ENCODE measurements at regions not wholly inside any gene's neighbourhood (a gene's known extent, or its start where the extent isn't known, plus 50 kb on each side); places are given as distances from the start of the nearest gene placed in this dataset.

DNA sequence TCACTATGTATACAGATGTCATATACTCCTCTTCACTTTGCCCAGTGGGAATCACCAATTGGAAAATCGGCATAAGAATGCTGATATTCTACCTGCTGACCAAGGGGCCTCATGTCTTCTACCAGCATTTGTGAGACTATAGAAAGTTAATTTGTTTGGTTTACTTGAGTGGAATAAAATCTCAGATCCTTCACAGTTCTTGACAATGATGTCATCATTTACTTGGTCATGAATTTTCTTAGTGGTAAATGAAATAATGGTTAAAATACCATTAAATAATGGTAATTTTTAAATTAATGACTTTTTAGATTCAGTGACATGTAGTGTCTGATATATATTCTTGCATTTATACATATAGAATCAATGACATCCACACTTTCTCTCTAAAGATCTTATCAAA is 1052.6 kb downstream of the ADGRL3 start:
- Histone ChIP-seq H3K27ac (no peak overlapping the region), H3K27me3 (no peaks in the 10 kb centered on the region), H3K4me1 (no peaks in the 10 kb centered on the region), H3K36me3 (ENCODE audit: low read depth, missing control alignments) (no peaks in the 10 kb centered on the region), H3K9me3 (no peaks in the 10 kb centered on the region), H3K4me3 (no peak overlapping the region)
- no peak for DNase-seq
- 93 to 100% methylated on average over 1 of the region's 1 CpG for WGBS, 2 donors
- intact Hi-C loops (cut with DNase I; ENCODE audit: low total_unique reads): no loop called here
- TF ChIP-seq, protein P1, sequence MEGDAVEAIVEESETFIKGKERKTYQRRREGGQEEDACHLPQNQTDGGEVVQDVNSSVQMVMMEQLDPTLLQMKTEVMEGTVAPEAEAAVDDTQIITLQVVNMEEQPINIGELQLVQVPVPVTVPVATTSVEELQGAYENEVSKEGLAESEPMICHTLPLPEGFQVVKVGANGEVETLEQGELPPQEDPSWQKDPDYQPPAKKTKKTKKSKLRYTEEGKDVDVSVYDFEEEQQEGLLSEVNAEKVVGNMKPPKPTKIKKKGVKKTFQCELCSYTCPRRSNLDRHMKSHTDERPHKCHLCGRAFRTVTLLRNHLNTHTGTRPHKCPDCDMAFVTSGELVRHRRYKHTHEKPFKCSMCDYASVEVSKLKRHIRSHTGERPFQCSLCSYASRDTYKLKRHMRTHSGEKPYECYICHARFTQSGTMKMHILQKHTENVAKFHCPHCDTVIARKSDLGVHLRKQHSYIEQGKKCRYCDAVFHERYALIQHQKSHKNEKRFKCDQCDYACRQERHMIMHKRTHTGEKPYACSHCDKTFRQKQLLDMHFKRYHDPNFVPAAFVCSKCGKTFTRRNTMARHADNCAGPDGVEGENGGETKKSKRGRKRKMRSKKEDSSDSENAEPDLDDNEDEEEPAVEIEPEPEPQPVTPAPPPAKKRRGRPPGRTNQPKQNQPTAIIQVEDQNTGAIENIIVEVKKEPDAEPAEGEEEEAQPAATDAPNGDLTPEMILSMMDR (IDR thresholded peaks at IDR 0.05): no peak
- no peak for TF ChIP-seq POLR2A (IDR thresholded peaks at IDR 0.05)

DNA sequence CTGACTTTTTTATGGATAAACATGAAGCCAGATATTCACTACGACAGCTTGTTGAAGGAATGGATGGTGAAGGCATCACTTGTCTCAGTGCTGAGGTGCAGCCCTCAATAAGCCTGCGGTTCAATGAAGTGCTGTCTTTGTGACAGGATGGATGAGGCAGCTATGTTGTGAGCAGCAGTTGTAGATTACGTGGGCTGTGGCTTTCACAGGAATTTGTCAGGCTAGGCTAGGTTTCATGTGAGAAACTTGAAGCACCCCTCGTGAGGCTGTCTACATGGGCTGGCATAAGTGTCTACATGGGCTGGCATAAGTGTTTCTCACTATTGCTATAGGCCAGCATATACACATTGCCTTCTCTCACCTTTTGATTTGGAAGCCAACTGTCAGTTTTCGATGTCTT is 1050.0 kb downstream of the ADGRL3 start:
- Histone ChIP-seq H3K27me3 (no peaks in the 10 kb centered on the region), H3K27ac (no peak overlapping the region), H3K36me3 (ENCODE audit: low read depth, missing control alignments) (no peaks in the 10 kb centered on the region), H3K9me3 (no peaks in the 10 kb centered on the region), H3K4me3 (no peak overlapping the region), H3K4me1 (no peaks in the 10 kb centered on the region)
- 76 to 85% methylated on average over 5 of the region's 5 CpGs for WGBS, 2 donors
- intact Hi-C loops (cut with DNase I; ENCODE audit: low total_unique reads): no loop called here
- no peak for DNase-seq
- TF ChIP-seq POLR2A (IDR thresholded peaks at IDR 0.05): no peak
- TF ChIP-seq, protein P1 (IDR thresholded peaks at IDR 0.05): no peak

DNA sequence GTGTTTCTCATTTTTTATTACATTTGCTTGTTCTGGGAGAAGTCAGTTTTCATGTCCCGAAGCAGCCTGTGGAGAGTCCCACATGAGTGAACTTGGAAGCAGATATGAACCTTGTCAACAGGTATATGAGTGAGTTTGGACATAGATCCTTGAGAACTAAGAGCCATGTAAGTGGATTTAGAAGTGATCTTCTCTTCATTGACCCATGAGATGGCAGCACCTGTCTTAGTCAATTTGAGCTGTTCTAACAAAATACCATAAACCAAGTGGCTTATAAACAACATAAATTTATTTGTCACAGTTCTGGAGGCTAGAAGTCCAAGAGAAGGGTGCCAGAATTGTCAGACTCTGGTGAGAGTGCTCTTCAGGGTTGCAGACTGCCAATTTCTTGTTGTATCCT is 1043.8 kb downstream of the ADGRL3 start:
- intact Hi-C loops (cut with DNase I; ENCODE audit: low total_unique reads): no loop called here
- H3K4me3 ChIP-seq: no peak overlapping the region
- no peaks in the 10 kb centered on the region for H3K9me3 ChIP-seq
- H3K27ac ChIP-seq: no peak overlapping the region
- no peaks in the 10 kb centered on the region for H3K27me3 ChIP-seq
- H3K4me1 ChIP-seq: no peaks in the 10 kb centered on the region
- TF ChIP-seq, protein P1 (IDR thresholded peaks at IDR 0.05): no peak
- DNase-seq: no peak
- 94 to 100% methylated on average over 1 of the region's 1 CpG for WGBS, 2 donors
- no peaks in the 10 kb centered on the region for H3K36me3 ChIP-seq (ENCODE audit: low read depth, missing control alignments)

DNA sequence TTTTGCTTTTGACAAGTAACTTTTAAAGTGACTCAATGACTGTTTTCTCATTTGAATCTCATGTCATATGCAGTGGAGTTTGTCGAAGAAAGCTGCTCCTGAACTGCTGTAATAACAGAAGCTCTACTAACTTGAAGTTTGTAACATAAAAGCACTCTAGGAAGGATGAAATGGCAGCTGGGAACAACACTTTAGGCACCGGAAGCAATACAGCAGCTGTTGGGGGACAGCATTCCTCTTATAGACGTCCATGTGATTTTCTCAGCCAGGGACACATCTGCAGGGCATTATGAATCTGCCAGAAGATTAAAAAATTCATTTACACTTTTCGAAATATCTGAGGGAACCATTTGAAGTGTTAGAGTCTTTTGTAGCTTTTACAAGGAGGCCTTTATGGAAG is 1035.8 kb downstream of the ADGRL3 start:
- Histone ChIP-seq H3K9me3 (no peaks in the 10 kb centered on the region), H3K27me3 (no peaks in the 10 kb centered on the region), H3K36me3 (ENCODE audit: low read depth, missing control alignments) (no peaks in the 10 kb centered on the region), H3K27ac (no peak overlapping the region), H3K4me1 (no peaks in the 10 kb centered on the region), H3K4me3 (no peak overlapping the region)
- intact Hi-C loops (cut with DNase I; ENCODE audit: low total_unique reads): no loop called here
- WGBS, 2 donors: 76% methylated on average over 4 of the region's 4 CpGs
- no peak for DNase-seq
- TF ChIP-seq, protein P1 (IDR thresholded peaks at IDR 0.05): no peak
- TF ChIP-seq POLR2A (IDR thresholded peaks at IDR 0.05): no peak

DNA sequence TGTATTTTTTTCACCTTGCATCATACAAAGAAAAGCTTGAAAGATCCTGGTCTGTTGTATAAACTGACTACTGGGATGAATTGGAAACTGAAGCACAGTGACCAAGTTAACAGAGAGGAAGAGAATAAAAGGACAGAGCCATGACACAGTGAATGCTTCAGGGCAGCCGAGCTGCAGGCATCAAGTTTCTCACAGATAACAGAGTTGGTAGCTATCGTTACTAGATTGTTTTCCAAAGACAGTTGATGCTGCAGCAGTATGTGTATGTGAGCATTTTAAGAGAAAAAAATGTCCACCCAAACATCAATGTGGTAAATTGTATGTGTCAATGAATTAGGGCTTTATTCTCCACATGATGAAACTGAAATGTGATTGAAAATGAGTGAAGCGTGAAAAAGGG is 1032.7 kb downstream of the ADGRL3 start:
- DNase-seq: no peak
- 64 to 67% methylated on average over 3 of the region's 3 CpGs for WGBS, 2 donors
- intact Hi-C loops (cut with DNase I; ENCODE audit: low total_unique reads): no loop called here
- no peaks in the 10 kb centered on the region for H3K27me3 ChIP-seq
- no peak overlapping the region for H3K27ac ChIP-seq
- H3K4me3 ChIP-seq: no peak overlapping the region
- TF ChIP-seq POLR2A (IDR thresholded peaks at IDR 0.05): no peak
- no peaks in the 10 kb centered on the region for H3K36me3 ChIP-seq (ENCODE audit: low read depth, missing control alignments)
- H3K9me3 ChIP-seq: no peaks in the 10 kb centered on the region
- no peaks in the 10 kb centered on the region for H3K4me1 ChIP-seq

All from testis (tissue), 2 donors.